IMR-90 (cell line): ENCODE measurements at regions not wholly inside any gene's neighbourhood (a gene's known extent, or its start where the extent isn't known, plus 50 kb on each side); places are given as distances from the start of the nearest gene placed in this dataset.

ENCODE experiments used
- ATAC-seq: fragments of 200-7000 bp; cut with Tn5 transposase; 2 replicates; pipeline ENCODE4 v1.9.1; 2020; ENCODE audit warnings: low read depth, mild to moderate bottlenecking, moderate library complexity
- BruUV-seq: library from RNA; stranded (reverse); fragments of 400-500 nt; replicated peaks from 2 replicates; lab custom pipeline; 2021; lab: Mats Ljungman, UMichigan
- CTCF ChIA-PET: fragments of 300-600 bp; formaldehyde crosslinking; extraction: SDS; loops from one replicate; lab custom pipeline; 2021; ENCODE audit warnings: antibody characterized with exemption; lab: Yijun Ruan, JAX
- POLR2A ChIA-PET: fragments of 300-600 bp; sonication (Branson Sonifier 250); formaldehyde crosslinking; loops from one replicate; lab custom pipeline; 2022; ENCODE audit warnings: antibody characterized with exemption; ENCODE audit not compliant: unreplicated experiment; lab: Charles Lee
- DNase-seq: peaks from one replicate; pipeline ENCODE4 v3.0.0; 2013
- H2AFZ ChIP-seq: replicated peaks from 2 replicates; pipeline ENCODE3; 2013; ENCODE audit warnings: low read length, mild to moderate bottlenecking; ENCODE audit not compliant: poor library complexity
- H2AK5ac ChIP-seq: 2 replicates; pipeline ENCODE4 v1.6.1; 2013; ENCODE audit warnings: low read depth, low read length, inconsistent platforms
- H2AK9ac ChIP-seq: replicated peaks from 2 replicates; pipeline ENCODE3; 2013; ENCODE audit warnings: mild to moderate bottlenecking, low read depth, low read length, moderate library complexity; ENCODE audit not compliant: poor library complexity
- H2BK120ac ChIP-seq: 2 replicates; pipeline ENCODE4 v1.6.1; 2013; ENCODE audit warnings: low read depth, low read length, inconsistent platforms
- H2BK15ac ChIP-seq: 3 replicates; pipeline ENCODE4 v1.6.1; 2013; ENCODE audit warnings: low read depth, low read length, inconsistent platforms
- H2BK20ac ChIP-seq: 2 replicates; pipeline ENCODE4 v1.6.1; 2013; ENCODE audit warnings: low read depth, mild to moderate bottlenecking, inconsistent platforms, low read length, moderate library complexity
- H2BK5ac ChIP-seq: 2 replicates; pipeline ENCODE4 v1.6.1; 2013; ENCODE audit warnings: mild to moderate bottlenecking, low read depth, low read length, inconsistent platforms; ENCODE audit not compliant: poor library complexity, severe bottlenecking
- H3K14ac ChIP-seq: replicated peaks from 2 replicates; pipeline ENCODE4 v1.6.1; 2013; ENCODE audit warnings: low read depth, low read length, inconsistent platforms
- H3K18ac ChIP-seq: 2 replicates; pipeline ENCODE4 v1.6.1; 2013; ENCODE audit warnings: low read depth, low read length, control low read depth
- H3K23ac ChIP-seq: 2 replicates; pipeline ENCODE4 v1.6.1; 2013; ENCODE audit warnings: low read depth, low read length, inconsistent platforms
- H3K27ac ChIP-seq: 2 replicates; pipeline ENCODE4 v1.5.1; 2013; ENCODE audit warnings: mild to moderate bottlenecking, control low read depth, low read length; ENCODE audit not compliant: insufficient read depth
- H3K27me3 ChIP-seq: 2 replicates; pipeline ENCODE4 v1.6.1; 2013; ENCODE audit warnings: low read length; ENCODE audit not compliant: control insufficient read depth, insufficient read depth
- H3K36me3 ChIP-seq: 2 replicates; pipeline ENCODE4 v1.6.1; 2013; ENCODE audit warnings: low read length, mixed read lengths; ENCODE audit not compliant: control insufficient read depth, insufficient read depth
- H3K4ac ChIP-seq: 2 replicates; pipeline ENCODE4 v1.6.1; 2013; ENCODE audit warnings: low read depth, low read length, inconsistent platforms
- H3K4me1 ChIP-seq: 2 replicates; pipeline ENCODE4 v1.6.1; 2013; ENCODE audit warnings: low read length, mixed read lengths; ENCODE audit not compliant: control insufficient read depth, insufficient read depth
- H3K4me2 ChIP-seq: 2 replicates; pipeline ENCODE4 v1.6.1; 2013; ENCODE audit warnings: low read depth, mild to moderate bottlenecking, control low read depth, low read length, moderate library complexity
- H3K4me3 ChIP-seq: 2 replicates; pipeline ENCODE4 v1.5.1; 2013; ENCODE audit warnings: low read depth, mild to moderate bottlenecking, control low read depth, low read length, moderate library complexity; ENCODE audit not compliant: insufficient read depth
- H3K56ac ChIP-seq: 2 replicates; pipeline ENCODE4 v1.6.1; 2013; ENCODE audit warnings: low read length, inconsistent platforms; ENCODE audit not compliant: insufficient read depth; ENCODE audit errors: extremely low read depth
- H3K79me1 ChIP-seq, 2 experiments: 2 replicates each; pipeline ENCODE4 v1.6.1; 2013; ENCODE audit warnings: low read length in 2 of 2, inconsistent platforms in 1 of 2, low read depth in 1 of 2
- H3K9ac ChIP-seq: 2 replicates; pipeline ENCODE4 v1.6.1; 2013; ENCODE audit warnings: low read depth, low read length, control low read depth
- H3K9me1 ChIP-seq: 2 replicates; pipeline ENCODE4 v1.6.1; 2013; ENCODE audit warnings: low read length, inconsistent platforms; ENCODE audit not compliant: insufficient read depth
- H3K9me3 ChIP-seq: 2 replicates; pipeline ENCODE4 v1.6.1; 2013; ENCODE audit warnings: low read length; ENCODE audit not compliant: control insufficient read depth, insufficient read depth
- H4K20me1 ChIP-seq: 2 replicates; pipeline ENCODE4 v1.6.1; 2013; ENCODE audit warnings: low read length, inconsistent platforms; ENCODE audit not compliant: insufficient read depth
- H4K5ac ChIP-seq: 2 replicates; pipeline ENCODE4 v1.6.1; 2013; ENCODE audit warnings: mild to moderate bottlenecking, low read depth, low read length, control low read depth
- H4K8ac ChIP-seq, 2 experiments: 2 replicates each; pipeline ENCODE4 v1.6.1; 2013; ENCODE audit warnings: low read depth in 2 of 2, low read length in 2 of 2, control low read depth in 1 of 2, inconsistent platforms in 1 of 2
- H4K91ac ChIP-seq: 2 replicates; pipeline ENCODE4 v1.6.1; 2013; ENCODE audit warnings: low read depth, low read length, inconsistent platforms; ENCODE audit not compliant: insufficient read depth
- BHLHE40 ChIP-seq: fragments of 150-350 bp; IDR thresholded peaks from 2 replicates; pipeline ENCODE4 v1.6.1; 2016; ENCODE audit warnings: mild to moderate bottlenecking, low read depth, low read length
- CEBPB ChIP-seq: IDR thresholded peaks from 2 replicates; pipeline ENCODE4 v1.6.1; 2012; ENCODE audit warnings: low read depth, low read length, improper control_type of control experiment
- CHD1 ChIP-seq: IDR thresholded peaks from 2 replicates; pipeline ENCODE4 v1.6.1; 2012; ENCODE audit warnings: low read depth, low read length, improper control_type of control experiment
- CTCF ChIP-seq: conservative IDR thresholded peaks from 2 replicates; pipeline ENCODE4 v1.5.1; 2012; ENCODE audit warnings: mild to moderate bottlenecking, low read depth, low read length, improper control_type of control experiment
- ELK1 ChIP-seq: fragments of 150-350 bp; IDR thresholded peaks from 2 replicates; pipeline ENCODE4 v1.6.1; 2016; ENCODE audit warnings: low read depth, mild to moderate bottlenecking, low read length, moderate library complexity, borderline replicate concordance
- FOS ChIP-seq: fragments of 150-350 bp; IDR thresholded peaks from 2 replicates; pipeline ENCODE4 v1.6.1; 2016; ENCODE audit warnings: low read depth, low read length
- MAFK ChIP-seq: IDR thresholded peaks from 2 replicates; pipeline ENCODE4 v1.6.1; 2012; ENCODE audit warnings: low read depth, low read length, improper control_type of control experiment
- MXI1 ChIP-seq: IDR thresholded peaks from 2 replicates; pipeline ENCODE4 v1.6.1; 2012; ENCODE audit warnings: low read depth, mild to moderate bottlenecking, low read length, moderate library complexity, borderline replicate concordance
- NFE2L2 ChIP-seq: fragments of 150-350 bp; IDR thresholded peaks from 2 replicates; pipeline ENCODE4 v1.6.1; 2016; ENCODE audit warnings: low read depth, mild to moderate bottlenecking, low read length
- POLR2A ChIP-seq: IDR thresholded peaks from 2 replicates; pipeline ENCODE4 v1.6.1; 2012; ENCODE audit warnings: mild to moderate bottlenecking, low read depth, low read length
- RAD21 ChIP-seq: IDR thresholded peaks from 2 replicates; pipeline ENCODE4 v1.6.1; 2012; ENCODE audit warnings: low read length, improper control_type of control experiment
- RCOR1 ChIP-seq: IDR thresholded peaks from 2 replicates; pipeline ENCODE4 v1.6.1; 2012; ENCODE audit warnings: mild to moderate bottlenecking, low read length, improper control_type of control experiment; ENCODE audit not compliant: insufficient replicate concordance
- RFX5 ChIP-seq: IDR thresholded peaks from 2 replicates; pipeline ENCODE4 v1.8.0; 2012; ENCODE audit warnings: low read depth, mild to moderate bottlenecking, low read length, moderate library complexity
- SMC3 ChIP-seq: fragments of 150-350 bp; IDR thresholded peaks from 2 replicates; pipeline ENCODE4 v1.6.1; 2016; ENCODE audit warnings: low read depth, mild to moderate bottlenecking, antibody characterized with exemption, low read length, moderate library complexity
- USF2 ChIP-seq: fragments of 150-350 bp; IDR thresholded peaks from 2 replicates; pipeline ENCODE4 v1.6.1; 2017; ENCODE audit warnings: mild to moderate bottlenecking, antibody characterized with exemption, low read length, low read depth
- WGBS, 2 experiments: methylation state at CpG; one replicate each; pipeline versions ENCODE4 v1.1.5 to v1.1.7; 2013; ENCODE audit warnings: missing lambda C conversion rate in 2 of 2; ENCODE audit not compliant: insufficient read length in 1 of 2; ENCODE audit errors: extremely low coverage in 2 of 2; 5-methylcytosine and 5-hydroxymethylcytosine counted together
- dilution Hi-C: fragments of 300-500 bp; cut with HindIII; formaldehyde crosslinking; loops from one replicate; pipeline ENCODE4 v1.14.3; 2018; ENCODE audit warnings: low sequenced_read_pairs; ENCODE audit not compliant: unreplicated experiment
- in situ Hi-C: fragments of 300-500 bp; cut with MboI; formaldehyde crosslinking; loops from 3 replicates; pipeline ENCODE4 v1.14.3; 2019; ENCODE audit warnings: low sequenced_read_pairs, inconsistent platforms, mixed read lengths
- intact Hi-C: fragments of 100-400 bp; cut with micrococcal nuclease; formaldehyde crosslinking; loops from 2 replicates; pipeline ENCODE4 v1.10.0; 2022

- Histone ChIP-seq H3K18ac (no peak overlapping the region), H4K5ac (no peak overlapping the region), H4K91ac (no peak overlapping the region), H3K4me1 (no peaks in the 10 kb centered on the region), H3K23ac (no peak overlapping the region), H3K4me2 (no peak overlapping the region), H3K9me3 (no peaks in the 10 kb centered on the region), H3K36me3 (no peaks in the 10 kb centered on the region), H2BK15ac (no peak overlapping the region), H3K9ac (no peak overlapping the region), H2AK9ac (no peak overlapping the region), H2BK5ac (no peak overlapping the region), H2BK120ac (no peak overlapping the region), H2AK5ac (no peak overlapping the region), H3K4me3 (no peak overlapping the region), H3K56ac (no peak overlapping the region), H3K9me1 (no peaks in the 10 kb centered on the region), H3K14ac (no peak overlapping the region), H3K79me1 (no peaks in the 10 kb centered on the region), H4K8ac (no peak overlapping the region), H3K27ac (no peak overlapping the region), H4K20me1 (no peaks in the 10 kb centered on the region), H3K27me3 (no peaks in the 10 kb centered on the region), H2AFZ (no peak overlapping the region), H2BK20ac (no peak overlapping the region), H3K4ac (no peak overlapping the region)
- ATAC-seq (no peak), DNase-seq (no peak)
- CTCF ChIA-PET, result no interaction called here
- in situ Hi-C loops, result no loop called here
- 0% methylated on average over 2 of the region's 12 CpGs; no CpG with 5 or more reads in 1 of the 2 experiments for WGBS, 2 experiments
- no TSS peak for BruUV-seq
- dilution Hi-C loops, result no loop called here
- intact Hi-C loops, result no loop called here
- POLR2A ChIA-PET, result no interaction called here
- TF ChIP-seq SMC3 (no peak), NFE2L2 (no peak), POLR2A (no peak), CHD1 (no peak), RFX5 (no peak), FOS (no peak), CTCF (no peak), RCOR1 (no peak), MAFK (no peak), ELK1 (no peak), CEBPB (no peak), BHLHE40 (no peak), USF2 (no peak), MXI1 (no peak), RAD21 (no peak)
Measured at GRCh38 chr20:20806121-20807095, 94.0 kb upstream of the RALGAPA2 start.
